Retinal pigment epithelial cell (primary cell): ENCODE measurements at regions not wholly inside any gene's neighbourhood (a gene's known extent, or its start where the extent isn't known, plus 50 kb on each side); places are given as distances from the start of the nearest gene placed in this dataset.

Experiments
- DNase-seq: peaks from one replicate; pipeline ENCODE4 v3.0.0-alpha.2; 2010; ENCODE audit warnings: low read depth
- H3K4me3 ChIP-seq: 2 replicates; pipeline ENCODE4 v1.5.1; 2011; ENCODE audit warnings: mild to moderate bottlenecking, low read length, control low read depth, moderate library complexity
- CTCF ChIP-seq: conservative IDR thresholded peaks from 2 replicates; pipeline ENCODE4 v1.5.1; 2011; ENCODE audit warnings: low read depth, low read length, control low read depth, inconsistent platforms

GRCh38 chr2:120857422-120857821, 121.8 kb downstream of the GLI2 start:
- TF ChIP-seq CTCF, result no peak
- H3K4me3 ChIP-seq, result no peak overlapping the region
- DNase-seq, result no peak

- no peak overlapping the region for H3K4me3 ChIP-seq
- TF ChIP-seq CTCF, result no peak
- no peak for DNase-seq
Measured at GRCh38 chr2:120857931-120858330, 122.3 kb downstream of the GLI2 start.

- no peak overlapping the region for H3K4me3 ChIP-seq
- DNase-seq, result no peak
- TF ChIP-seq CTCF, result no peak
Measured at GRCh38 chr2:120858361-120859106, 122.9 kb downstream of the GLI2 start.

GRCh38 chr2:120859128-120859527, 123.5 kb downstream of the GLI2 start:
- no peak for DNase-seq
- H3K4me3 ChIP-seq, result no peak overlapping the region
- no peak for TF ChIP-seq CTCF

- TF ChIP-seq CTCF, result no peak
- DNase-seq, result no peak
- H3K4me3 ChIP-seq, result no peak overlapping the region
Measured at GRCh38 chr2:120859814-120860578, 124.3 kb downstream of the GLI2 start.

GRCh38 chr2:120860579-120860922, 124.9 kb downstream of the GLI2 start:
- DNase-seq, result no peak
- TF ChIP-seq CTCF, result no peak
- no peak overlapping the region for H3K4me3 ChIP-seq

GRCh38 chr2:120861191-120861575, 125.5 kb downstream of the GLI2 start:
- no peak for TF ChIP-seq CTCF
- DNase-seq, result no peak
- H3K4me3 ChIP-seq, result no peak overlapping the region
